ENCODE measurements at regions not wholly inside any gene's neighbourhood (a gene's known extent, or its start where the extent isn't known, plus 50 kb on each side); places are given as distances from the start of the nearest gene placed in this dataset.

GRCh38 chr4:152074088-152074437 lies 313.3 kb upstream of the GATB start:
- TF ChIP-seq CTCF (IDR thresholded peaks at IDR 0.05) (no peak), POLR2A (IDR thresholded peaks at IDR 0.05) (no peak)
